ENCODE measurements at regions not wholly inside any gene's neighbourhood (a gene's known extent, or its start where the extent isn't known, plus 50 kb on each side); places are given as distances from the start of the nearest gene placed in this dataset.
"Not testable (repeated sequence)": the region's sequence is repeated elsewhere in the genome, so short reads cannot be mapped to it uniquely, and the experiment has no call there.

DNA sequence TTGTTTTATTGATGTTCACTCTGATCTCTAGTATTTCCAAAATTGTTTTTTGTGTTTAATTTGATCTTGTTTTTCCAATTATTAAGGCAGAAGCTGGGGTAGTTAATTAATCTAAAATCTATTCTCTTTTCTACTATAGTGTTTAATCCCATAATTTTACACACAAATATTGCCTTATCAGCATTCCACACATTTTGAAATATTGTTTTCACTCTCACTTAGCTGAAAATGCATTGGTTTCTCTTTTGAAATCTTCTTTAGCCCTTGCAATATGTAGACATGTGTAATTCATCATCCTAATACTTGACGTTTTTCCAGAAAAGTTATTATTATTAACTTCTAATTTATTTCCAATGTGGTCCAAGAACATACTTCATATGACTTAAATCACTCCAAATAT lies 132.6 kb downstream of the POTEB2 start:
- H3K9me3 ChIP-seq (ENCODE audit: control insufficient read depth in 2 of 3, low read length in 3 of 3); H3K4me1 ChIP-seq (ENCODE audit: control insufficient read depth in 2 of 2, insufficient read depth in 2 of 2, low read length in 2 of 2); H3K4me3 ChIP-seq (ENCODE audit: low read length); H3K27ac Mint-ChIP-seq; intact Hi-C loops (cut with micrococcal nuclease); DNase-seq; H3K27ac ChIP-seq (ENCODE audit: low read depth, low read length); CTCF ChIA-PET; H3K36me3 Mint-ChIP-seq; H3K36me3 ChIP-seq (ENCODE audit: control insufficient read depth in 2 of 3, insufficient read depth in 3 of 3, low read length in 3 of 3); H3K4me1 Mint-ChIP-seq; POLR2A ChIA-PET; H3K27me3 ChIP-seq (ENCODE audit: control insufficient read depth in 2 of 2, insufficient read depth in 2 of 2, low read length in 2 of 2); H3K4me3 Mint-ChIP-seq; H3K27me3 Mint-ChIP-seq; ATAC-seq; H3K9me3 Mint-ChIP-seq: not testable (repeated sequence)
